ENCODE measurements at regions not wholly inside any gene's neighbourhood (a gene's known extent, or its start where the extent isn't known, plus 50 kb on each side); places are given as distances from the start of the nearest gene placed in this dataset.

DNA sequence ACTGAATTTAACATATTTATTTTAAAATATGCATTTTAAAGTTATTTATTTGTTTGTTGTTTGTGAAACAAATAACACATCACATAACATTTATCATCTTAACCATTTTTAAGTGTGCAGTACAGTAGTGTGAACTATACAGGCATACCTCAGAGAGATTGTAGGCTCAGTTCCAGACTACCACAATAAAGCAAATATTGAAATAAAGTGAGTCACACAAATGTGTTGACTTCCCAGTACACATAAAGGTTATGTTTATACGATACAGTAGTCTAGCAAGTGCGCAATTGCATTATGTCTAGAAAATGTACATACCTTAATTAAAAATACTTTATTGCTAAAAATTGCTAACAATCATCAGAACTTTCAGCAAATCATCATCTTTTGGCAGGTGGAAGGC is 739.4 kb upstream of the ADGRL4 start:
- no peak overlapping the region for H3K27ac Mint-ChIP-seq
- H3K36me3 Mint-ChIP-seq (ENCODE audit: low read depth): no peaks in the 10 kb centered on the region
- intact Hi-C loops (cut with DNase I, micrococcal nuclease): no loop called here

DNA sequence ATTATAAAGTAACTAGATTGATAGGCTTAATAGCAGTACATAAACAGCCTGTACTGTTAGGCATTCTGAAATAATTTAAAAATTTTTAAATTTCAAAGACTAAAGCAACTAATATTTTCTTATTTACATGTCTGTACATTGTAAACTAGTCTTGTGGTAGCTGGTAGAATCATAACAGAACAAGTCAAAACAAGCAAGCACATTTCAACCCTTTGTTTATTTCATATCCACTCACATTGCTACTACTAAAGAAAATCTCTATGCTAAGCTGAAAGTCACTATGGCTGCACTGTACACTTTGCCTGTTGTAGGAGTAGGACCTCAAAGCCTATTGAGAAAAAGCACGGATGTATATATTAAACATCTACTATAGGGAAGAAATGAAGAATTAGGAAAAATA is 738.2 kb upstream of the ADGRL4 start:
- Histone ChIP-seq H3K27me3 (ENCODE audit: control insufficient read depth in 1 of 2, insufficient read depth in 2 of 2, low read length in 2 of 2) (no peaks in the 10 kb centered on the region), H3K4me3 (ENCODE audit: low read length) (no peak overlapping the region), H3K36me3 (ENCODE audit: insufficient read depth, low read length) (no peaks in the 10 kb centered on the region), H3K27ac (ENCODE audit: low read depth in 1 of 2, low read length in 2 of 2) (no peak overlapping the region), H3K9me3 (ENCODE audit: control insufficient read depth in 1 of 2, insufficient read depth in 1 of 2, low read length in 2 of 2) (no peaks in the 10 kb centered on the region), H3K4me1 (ENCODE audit: insufficient read depth, low read length) (no peaks in the 10 kb centered on the region)
- Mint-ChIP-seq H3K4me3 (no peak overlapping the region), H3K36me3 (ENCODE audit: low read depth) (no peaks in the 10 kb centered on the region), H3K9me3 (peaks cover 1% of the 10 kb centered on the region), H3K4me1 (ENCODE audit: low read depth) (no peaks in the 10 kb centered on the region), H3K27me3 (no peaks in the 10 kb centered on the region), H3K27ac (no peak overlapping the region)
- TF ChIP-seq, protein P1, sequence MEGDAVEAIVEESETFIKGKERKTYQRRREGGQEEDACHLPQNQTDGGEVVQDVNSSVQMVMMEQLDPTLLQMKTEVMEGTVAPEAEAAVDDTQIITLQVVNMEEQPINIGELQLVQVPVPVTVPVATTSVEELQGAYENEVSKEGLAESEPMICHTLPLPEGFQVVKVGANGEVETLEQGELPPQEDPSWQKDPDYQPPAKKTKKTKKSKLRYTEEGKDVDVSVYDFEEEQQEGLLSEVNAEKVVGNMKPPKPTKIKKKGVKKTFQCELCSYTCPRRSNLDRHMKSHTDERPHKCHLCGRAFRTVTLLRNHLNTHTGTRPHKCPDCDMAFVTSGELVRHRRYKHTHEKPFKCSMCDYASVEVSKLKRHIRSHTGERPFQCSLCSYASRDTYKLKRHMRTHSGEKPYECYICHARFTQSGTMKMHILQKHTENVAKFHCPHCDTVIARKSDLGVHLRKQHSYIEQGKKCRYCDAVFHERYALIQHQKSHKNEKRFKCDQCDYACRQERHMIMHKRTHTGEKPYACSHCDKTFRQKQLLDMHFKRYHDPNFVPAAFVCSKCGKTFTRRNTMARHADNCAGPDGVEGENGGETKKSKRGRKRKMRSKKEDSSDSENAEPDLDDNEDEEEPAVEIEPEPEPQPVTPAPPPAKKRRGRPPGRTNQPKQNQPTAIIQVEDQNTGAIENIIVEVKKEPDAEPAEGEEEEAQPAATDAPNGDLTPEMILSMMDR (IDR thresholded peaks at IDR 0.05): no peak
- no peak for DNase-seq
- intact Hi-C loops (cut with DNase I, micrococcal nuclease): no loop called here
- POLR2A ChIA-PET: no interaction called here
- no peak for ATAC-seq (ENCODE audit: poor library complexity)
- CTCF ChIA-PET: no interaction called here

More for the DNA sequence above, 739.4 kb upstream of the ADGRL4 start:
- H3K36me3 ChIP-seq (ENCODE audit: insufficient read depth, low read length): no peaks in the 10 kb centered on the region
- Mint-ChIP-seq H3K27me3 (no peaks in the 10 kb centered on the region), H3K4me1 (ENCODE audit: low read depth) (no peaks in the 10 kb centered on the region), H3K4me3 (no peak overlapping the region), H3K9me3 (peaks cover 4% of the 10 kb centered on the region)
- H3K4me1 ChIP-seq (ENCODE audit: insufficient read depth, low read length): no peaks in the 10 kb centered on the region
- ATAC-seq (ENCODE audit: poor library complexity) (no peak), DNase-seq (no peak)
- TF ChIP-seq, protein P1 (IDR thresholded peaks at IDR 0.05): no peak
- no peaks in the 10 kb centered on the region for H3K27me3 ChIP-seq (ENCODE audit: control insufficient read depth in 1 of 2, insufficient read depth in 2 of 2, low read length in 2 of 2)
- no peak overlapping the region for H3K4me3 ChIP-seq (ENCODE audit: low read length)
- CTCF ChIA-PET: no interaction called here
- POLR2A ChIA-PET: no interaction called here
- no peak overlapping the region for H3K27ac ChIP-seq (ENCODE audit: low read depth in 1 of 2, low read length in 2 of 2)
- H3K9me3 ChIP-seq (ENCODE audit: control insufficient read depth in 1 of 2, insufficient read depth in 1 of 2, low read length in 2 of 2): peaks cover 0 to 2% of the 10 kb centered on the region in 2 experiments

DNA sequence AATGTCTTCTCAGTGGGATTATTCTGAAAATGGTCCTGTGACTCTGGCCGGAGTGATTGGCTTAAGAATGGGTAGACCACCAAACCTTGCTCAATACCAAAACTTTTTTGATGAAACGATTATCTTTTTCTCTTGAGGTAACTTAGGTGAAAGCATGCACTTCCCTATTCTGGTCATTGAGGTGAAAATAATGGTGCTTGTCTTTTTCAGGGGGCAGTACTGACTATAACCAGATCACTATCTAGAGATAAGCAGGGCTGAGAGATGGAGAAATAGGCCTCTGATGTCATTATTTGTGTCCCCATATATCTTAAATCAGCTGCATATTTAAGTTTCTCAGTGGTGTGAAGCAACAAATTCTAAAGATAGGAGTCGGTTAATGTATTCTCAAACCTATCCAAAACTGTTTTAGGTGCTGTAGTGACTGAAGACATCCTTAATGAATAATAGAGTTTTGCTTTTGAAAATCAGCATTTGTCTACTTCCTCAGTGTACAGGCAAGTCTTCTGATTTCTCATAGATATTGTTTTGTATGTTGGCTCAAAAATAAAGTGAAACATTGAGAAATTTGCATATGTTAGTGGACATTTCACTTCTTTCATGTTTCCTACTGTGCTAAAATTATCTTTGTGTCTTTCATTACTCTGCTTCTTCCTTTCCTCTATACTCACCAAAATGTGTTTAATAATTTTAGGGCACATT is 735.3 kb upstream of the ADGRL4 start:
- peaks cover 9% of the 10 kb centered on the region for H3K9me3 Mint-ChIP-seq
- H3K9me3 ChIP-seq (ENCODE audit: control insufficient read depth in 1 of 2, insufficient read depth in 1 of 2, low read length in 2 of 2): no peaks in the 10 kb centered on the region

More for the DNA sequence above, 735.3 kb upstream of the ADGRL4 start:
- H3K4me1 ChIP-seq (ENCODE audit: insufficient read depth, low read length): no peaks in the 10 kb centered on the region
- H3K27me3 ChIP-seq (ENCODE audit: control insufficient read depth in 1 of 2, insufficient read depth in 2 of 2, low read length in 2 of 2): no peaks in the 10 kb centered on the region
- ATAC-seq (ENCODE audit: poor library complexity) (no peak), DNase-seq (no peak)
- POLR2A ChIA-PET: no interaction called here
- Mint-ChIP-seq H3K4me1 (ENCODE audit: low read depth) (no peaks in the 10 kb centered on the region), H3K27me3 (no peaks in the 10 kb centered on the region), H3K36me3 (ENCODE audit: low read depth) (no peaks in the 10 kb centered on the region), H3K4me3 (no peak overlapping the region), H3K27ac (no peak overlapping the region)
- no peak overlapping the region for H3K27ac ChIP-seq (ENCODE audit: low read depth in 1 of 2, low read length in 2 of 2)
- H3K4me3 ChIP-seq (ENCODE audit: low read length): no peak overlapping the region
- TF ChIP-seq, protein P1 (IDR thresholded peaks at IDR 0.05): no peak
- intact Hi-C loops (cut with DNase I, micrococcal nuclease): no loop called here
- CTCF ChIA-PET: no interaction called here
- H3K36me3 ChIP-seq (ENCODE audit: insufficient read depth, low read length): no peaks in the 10 kb centered on the region
